H1 (cell line): ENCODE measurements at regions not wholly inside any gene's neighbourhood (a gene's known extent, or its start where the extent isn't known, plus 50 kb on each side); places are given as distances from the start of the nearest gene placed in this dataset.

Source experiments
- ASH2L ChIP-seq: fragments of 200-600, 300-600 bp; sonication (generic); IDR thresholded peaks from one replicate; pipeline ENCODE4 v1.7.1; 2017; ENCODE audit warnings: low read length
- BRCA1 ChIP-seq: IDR thresholded peaks from 2 replicates; pipeline ENCODE4 v1.6.1; 2012; ENCODE audit warnings: low read depth, low read length, improper control_type of control experiment
- CBX5 ChIP-seq: fragments of 300-800, 300-1000 bp; sonication (generic); IDR thresholded peaks from 2 replicates; pipeline ENCODE4 v1.7.1; 2016; ENCODE audit warnings: antibody characterized with exemption, low read length, low read depth
- CHD2 ChIP-seq: IDR thresholded peaks from 2 replicates; pipeline ENCODE4 v1.6.1; 2012; ENCODE audit warnings: low read length, improper control_type of control experiment
- CTBP2 ChIP-seq: IDR thresholded peaks from 2 replicates; pipeline ENCODE4 v1.7.0; 2011; ENCODE audit warnings: borderline replicate concordance, mild to moderate bottlenecking, moderate library complexity, mixed read lengths, low read length; ENCODE audit not compliant: insufficient read depth, insufficient read length
- CTCF ChIP-seq, 3 experiments: IDR thresholded peaks; 1 replicate in 2 of 3; 2 replicates in 1 of 3; pipeline versions ENCODE4 v1.5.1 to v1.6.1; 2011; ENCODE audit warnings: low read length in 3 of 3, mild to moderate bottlenecking in 3 of 3, inconsistent platforms in 2 of 3, low read depth in 1 of 3, moderate library complexity in 1 of 3; ENCODE audit not compliant: insufficient read depth in 1 of 3; ENCODE audit errors: control extremely low read depth in 1 of 3
- E2F6 ChIP-seq: IDR thresholded peaks from 2 replicates; pipeline ENCODE4 v1.6.1; 2012; ENCODE audit warnings: inconsistent platforms
- GTF2F1 ChIP-seq: IDR thresholded peaks from 2 replicates; pipeline ENCODE4 v1.6.1; 2012; ENCODE audit warnings: low read depth, low read length, improper control_type of control experiment, borderline replicate concordance
- POLR2A ChIP-seq, 2 experiments: IDR thresholded peaks; 1 replicate in 1 of 2; 2 replicates in 1 of 2; pipeline ENCODE4 v1.6.1; 2011; ENCODE audit warnings: low read depth in 2 of 2, low read length in 2 of 2, mild to moderate bottlenecking in 2 of 2; ENCODE audit errors: control extremely low read depth in 1 of 2
- POLR2AphosphoS5 ChIP-seq: IDR thresholded peaks from 2 replicates; pipeline ENCODE4 v1.6.1; 2011; ENCODE audit warnings: low read depth, low read length
- SIN3A ChIP-seq, 2 experiments: IDR thresholded peaks in 1 of 2; conservative IDR thresholded peaks in 1 of 2; 2 replicates each; pipeline ENCODE4 v1.6.1; 2011 to 2012; ENCODE audit warnings: low read length in 2 of 2, improper control_type of control experiment in 1 of 2, low read depth in 1 of 2, mild to moderate bottlenecking in 1 of 2
- SP1 ChIP-seq: IDR thresholded peaks from 2 replicates; pipeline ENCODE4 v1.6.1; 2011; ENCODE audit warnings: low read depth, low read length
- SRF ChIP-seq: IDR thresholded peaks from 2 replicates; pipeline ENCODE4 v1.6.1; 2011; ENCODE audit warnings: mild to moderate bottlenecking, low read depth, low read length, moderate library complexity
- YY1 ChIP-seq: IDR thresholded peaks from 2 replicates; pipeline ENCODE4 v1.6.1; 2011; ENCODE audit warnings: low read depth, mild to moderate bottlenecking, low read length

- TF ChIP-seq SIN3A (conservative IDR thresholded peaks at IDR 0.05 in 1 of 2, IDR thresholded peaks at IDR 0.05 in 1 of 2; ENCODE audit: low read depth in 1 of 2, low read length in 2 of 2) (no peak), CTBP2 (no peak), E2F6 (no peak), CTCF (IDR thresholded peaks at IDR 0.05; ENCODE audit: control extremely low read depth in 1 of 3, insufficient read depth in 1 of 3, low read depth in 1 of 3, low read length in 3 of 3) (no peak), POLR2A (IDR thresholded peaks at IDR 0.05; ENCODE audit: control extremely low read depth in 1 of 2, low read depth in 2 of 2, low read length in 2 of 2) (no peak), CHD2 (no peak), SP1 (no peak), ASH2L (no peak), POLR2AphosphoS5 (no peak), SRF (no peak), CBX5 (no peak), YY1 (no peak), BRCA1 (no peak), GTF2F1 (no peak)
Observed at GRCh38 chr2:238696786-238697185, 151.1 kb upstream of the TWIST2 start.
